GM23338 (cell line): ENCODE measurements at regions not wholly inside any gene's neighbourhood (a gene's known extent, or its start where the extent isn't known, plus 50 kb on each side); places are given as distances from the start of the nearest gene placed in this dataset.

Experiments
- ATAC-seq: fragments of 200-7000 bp; cut with Tn5 transposase; 3 replicates; pipeline ENCODE4 v1.9.1; 2020
- DNase-seq: peaks from one replicate; pipeline ENCODE4 v3.0.0-alpha.2; 2015; ENCODE audit warnings: low spot score
- H2AFZ ChIP-seq: fragments of 200-600 bp; sonication (generic); 2 replicates; pipeline ENCODE4 v1.8.0; 2016; ENCODE audit warnings: antibody characterized with exemption, mild to moderate bottlenecking, moderate library complexity
- H3F3A ChIP-seq: fragments of 200-600 bp; sonication (generic); replicated peaks from 2 replicates; pipeline ENCODE4 v1.8.0; 2017; ENCODE audit warnings: antibody characterized with exemption, mixed run types, low read depth
- H3K27ac ChIP-seq: fragments of 200-600 bp; sonication (generic); 2 replicates; pipeline ENCODE4 v1.6.1; 2016; ENCODE audit warnings: low read depth
- H3K27me3 ChIP-seq: fragments of 200-600 bp; sonication (generic); 2 replicates; pipeline ENCODE4 v1.8.0; 2016; ENCODE audit warnings: mild to moderate bottlenecking, mixed run types, moderate library complexity; ENCODE audit not compliant: insufficient read depth
- H3K36me3 ChIP-seq: fragments of 200-600 bp; sonication (generic); 2 replicates; pipeline ENCODE4 v1.8.0; 2016; ENCODE audit warnings: mild to moderate bottlenecking; ENCODE audit not compliant: insufficient read depth
- H3K4me1 ChIP-seq: fragments of 200-600 bp; sonication (generic); 2 replicates; pipeline ENCODE4 v1.8.0; 2016; ENCODE audit warnings: mild to moderate bottlenecking, moderate library complexity; ENCODE audit not compliant: insufficient read depth
- H3K4me2 ChIP-seq: fragments of 200-600 bp; sonication (generic); 2 replicates; pipeline ENCODE4 v1.7.1; 2017; ENCODE audit warnings: mixed run types
- H3K4me3 ChIP-seq: fragments of 200-600 bp; sonication (generic); 2 replicates; pipeline ENCODE4 v1.6.1; 2016; ENCODE audit warnings: mixed run types
- H3K79me2 ChIP-seq: fragments of 200-600 bp; sonication (generic); replicated peaks from 2 replicates; pipeline ENCODE4 v1.8.0; 2017; ENCODE audit warnings: mild to moderate bottlenecking; ENCODE audit not compliant: insufficient read depth
- H3K9me2 ChIP-seq: fragments of 200-600 bp; sonication (generic); 2 replicates; pipeline ENCODE4 v1.8.0; 2017; ENCODE audit not compliant: insufficient read depth
- H4K20me1 ChIP-seq: fragments of 200-600 bp; sonication (generic); replicated peaks from 2 replicates; pipeline ENCODE4 v1.8.0; 2017; ENCODE audit warnings: mild to moderate bottlenecking; ENCODE audit not compliant: insufficient read depth
- H3K27ac Mint-ChIP-seq: 2 replicates; pipeline ENCODE4 v1.8.0; 2020; ENCODE audit warnings: inconsistent platforms, mild to moderate bottlenecking, moderate library complexity, mixed read lengths
- H3K27me3 Mint-ChIP-seq: 3 replicates; pipeline ENCODE4 v1.8.0; 2022; ENCODE audit warnings: low read depth, mild to moderate bottlenecking, moderate library complexity, mixed read lengths, inconsistent platforms; ENCODE audit not compliant: insufficient read depth, poor library complexity
- H3K36me3 Mint-ChIP-seq: 3 replicates; pipeline ENCODE4 v1.8.0; 2021; ENCODE audit warnings: low read depth, mild to moderate bottlenecking, inconsistent platforms, moderate library complexity, mixed read lengths
- H3K4me1 Mint-ChIP-seq: 3 replicates; pipeline ENCODE4 v1.8.0; 2020; ENCODE audit warnings: mild to moderate bottlenecking, inconsistent platforms, mixed read lengths
- H3K4me3 Mint-ChIP-seq: 3 replicates; pipeline ENCODE4 v1.8.0; 2021; ENCODE audit warnings: moderate library complexity, mild to moderate bottlenecking, inconsistent platforms, mixed read lengths
- H3K9me3 Mint-ChIP-seq: 3 replicates; pipeline ENCODE4 v1.8.0; 2020; ENCODE audit warnings: moderate library complexity, mild to moderate bottlenecking, inconsistent platforms, mixed read lengths
- CTCF ChIP-seq, 2 experiments: fragments of 200-600 bp in 1 of 2; sonication (generic) in 1 of 2; conservative IDR thresholded peaks; 2 replicates each; pipeline versions ENCODE4 v1.5.1 to v1.6.1; 2016 to 2017; ENCODE audit warnings: antibody characterized with exemption in 2 of 2, low read depth in 2 of 2, mild to moderate bottlenecking in 2 of 2, moderate library complexity in 1 of 2
- EZH2 ChIP-seq: fragments of 200-600 bp; sonication (generic); IDR thresholded peaks from one replicate; pipeline ENCODE4 v1.8.0; 2017; ENCODE audit warnings: antibody characterized with exemption, mild to moderate bottlenecking, low read depth; ENCODE audit not compliant: unreplicated experiment
- JUNB ChIP-seq: IDR thresholded peaks from one replicate; pipeline ENCODE4 v1.6.1; 2016; ENCODE audit warnings: antibody characterized with exemption; ENCODE audit not compliant: unreplicated experiment
- ZNF331 ChIP-seq: fragments of 250-450 bp; sonication (Bioruptor Pico); IDR thresholded peaks from 2 replicates; pipeline ENCODE4 v1.5.0; 2020; ENCODE audit warnings: low read depth, mild to moderate bottlenecking, moderate library complexity
- ZNF462 ChIP-seq: fragments of 250-450 bp; sonication (Bioruptor Pico); IDR thresholded peaks from 2 replicates; pipeline ENCODE4 v1.5.0; 2020; ENCODE audit warnings: mild to moderate bottlenecking, moderate library complexity

GRCh38 chr5:166365164-166365563 lies 1926.3 kb upstream of the WWC1 start (continued):
- TF ChIP-seq ZNF331 (CRISPR knock-in tag) = no peak

GRCh38 chr5:166367391-166367790 lies 1924.1 kb upstream of the WWC1 start:
- no peak overlapping the region for H3K27ac ChIP-seq
- H3K4me1 ChIP-seq = peaks cover 12% of the 10 kb centered on the region
- Mint-ChIP-seq H3K9me3 (0 out of 3 replicates have a peak, but pooled peaks cover under 1% of the 10 kb centered on the region), H3K27me3 (no peaks in the 10 kb centered on the region), H3K27ac (no peak overlapping the region), H3K36me3 (no peaks in the 10 kb centered on the region), H3K4me3 (no peak overlapping the region), H3K4me1 (peaks cover 7% of the 10 kb centered on the region; the same call in 2 of the 3 replicates)
- ATAC-seq (no peak; the same call in 2 of the 3 replicates), DNase-seq (no peak)
- no peak overlapping the region for H3K4me2 ChIP-seq
- no peaks in the 10 kb centered on the region for H3K36me3 ChIP-seq
- H2AFZ ChIP-seq = no peak overlapping the region
- H4K20me1 ChIP-seq = no peaks in the 10 kb centered on the region; the same call in 1 of the 2 replicates
- no peaks in the 10 kb centered on the region for H3F3A ChIP-seq
- H3K4me3 ChIP-seq = no peak overlapping the region
- TF ChIP-seq ZNF462 (CRISPR knock-in tag) (no peak), JUNB (no peak), CTCF (conservative IDR thresholded peaks at IDR 0.05; ENCODE audit: low read depth in 2 of 2) (peak in 1 of 2 experiments; percentile 36; a peak in 2 of 4 replicates), EZH2 (no peak)
- no peaks in the 10 kb centered on the region for H3K79me2 ChIP-seq
- peaks cover 44% of the 10 kb centered on the region for H3K27me3 ChIP-seq
- no peaks in the 10 kb centered on the region for H3K9me2 ChIP-seq
